ENCODE measurements at regions not wholly inside any gene's neighbourhood (a gene's known extent, or its start where the extent isn't known, plus 50 kb on each side); places are given as distances from the start of the nearest gene placed in this dataset.

- no peak for DNase-seq
These were observed 658.2 kb downstream of the STIM2 start for GRCh38 chr4:27518876-27519275.

DNA sequence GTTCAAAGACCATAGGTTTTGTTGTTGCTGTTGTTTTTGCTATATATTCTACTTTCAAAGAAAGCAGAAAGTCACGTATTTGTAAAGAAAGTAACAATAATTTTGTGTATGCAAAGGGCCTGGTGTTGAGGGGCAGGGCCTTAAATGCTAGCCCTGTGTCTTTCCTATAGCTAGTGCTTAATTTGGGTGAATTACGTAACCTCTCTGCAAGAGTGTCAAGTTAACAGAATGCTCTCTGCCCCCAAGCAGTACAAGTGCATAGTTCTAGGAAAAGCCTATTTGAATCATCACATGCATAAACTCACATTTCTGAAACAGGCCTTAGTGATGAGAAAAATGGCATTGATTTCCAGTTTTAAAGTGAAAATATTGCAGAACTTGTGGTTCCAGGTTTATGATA lies 663.6 kb downstream of the STIM2 start:
- no peak for DNase-seq

DNA sequence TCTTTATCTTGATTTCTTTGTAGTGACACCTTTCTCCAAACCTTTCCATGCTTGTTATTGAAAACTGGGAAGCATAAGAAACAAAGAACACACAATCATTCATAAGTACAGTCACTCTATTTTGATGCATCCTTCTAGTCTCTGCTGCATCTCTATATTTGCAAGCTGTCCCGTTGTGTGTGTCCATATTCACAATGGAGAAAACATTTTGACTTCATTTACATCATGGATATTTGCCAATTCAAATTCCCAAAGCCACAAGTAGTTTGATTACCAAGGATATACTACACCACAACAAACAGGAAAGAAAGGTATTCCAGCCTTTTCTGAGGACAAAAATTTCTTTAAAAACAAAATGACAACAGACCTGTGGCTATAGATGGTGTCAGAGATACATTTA lies 673.8 kb downstream of the STIM2 start:
- DNase-seq = no peak

DNA sequence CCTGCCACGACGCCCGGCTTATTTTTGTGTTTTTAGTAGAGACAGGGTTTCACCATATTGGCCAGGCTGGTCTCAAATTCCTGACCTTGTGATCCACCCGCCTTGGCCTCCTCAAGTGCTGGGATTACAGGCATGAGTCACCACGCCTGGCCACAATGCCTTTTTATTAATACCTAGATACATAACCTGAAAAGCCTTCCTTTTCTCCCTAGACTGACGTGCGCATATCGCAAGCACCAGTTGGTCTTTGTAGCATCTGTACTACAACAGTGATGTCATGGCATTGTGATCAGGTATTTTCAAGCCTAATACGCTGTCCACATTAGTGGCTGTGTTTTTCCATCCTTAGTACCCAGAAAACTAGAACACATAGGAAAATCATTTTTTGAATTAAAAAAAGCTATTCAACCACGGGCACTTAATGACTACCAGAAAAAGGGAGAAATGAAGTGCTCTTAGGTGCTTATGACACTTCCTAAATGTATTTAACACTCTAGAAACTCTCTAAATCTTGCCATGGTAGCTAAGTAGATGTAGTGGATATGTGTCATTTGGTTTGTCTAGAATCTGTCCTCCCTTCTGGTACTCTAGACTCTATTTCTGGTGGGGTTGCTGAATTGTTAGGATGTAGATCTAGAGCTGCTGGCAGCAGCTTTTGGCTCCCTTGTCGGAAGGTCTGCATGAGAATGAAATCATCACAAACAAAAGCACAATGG lies 707.8 kb downstream of the STIM2 start:
- no peak for DNase-seq

- DNase-seq = no peak
These were observed 708.3 kb downstream of the STIM2 start for GRCh38 chr4:27568952-27569319.

GRCh38 chr4:27574743-27575142 lies 714.1 kb downstream of the STIM2 start:
- DNase-seq = no peak

DNA sequence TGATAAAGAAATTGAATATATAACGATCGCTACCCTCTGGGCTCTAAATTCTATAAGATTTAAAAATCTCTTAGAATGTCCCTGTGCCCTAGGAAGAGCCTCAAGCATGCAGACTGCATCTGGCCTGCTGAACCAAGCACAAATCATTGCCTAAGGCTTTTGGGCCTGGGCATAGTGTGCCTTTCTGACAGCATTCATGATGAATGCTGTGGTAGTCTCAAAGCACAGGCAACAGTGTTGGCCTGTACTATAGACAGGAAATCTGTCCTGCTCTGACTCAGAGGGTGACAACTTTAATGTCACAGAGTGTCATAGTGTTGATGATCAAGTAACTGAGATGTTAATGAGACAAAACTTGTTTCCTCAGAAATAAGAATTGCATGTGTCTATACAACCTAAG lies 717.3 kb downstream of the STIM2 start:
- no peak for DNase-seq

GRCh38 chr4:27592738-27593137 lies 732.1 kb downstream of the STIM2 start:
- DNase-seq = no peak

DNA sequence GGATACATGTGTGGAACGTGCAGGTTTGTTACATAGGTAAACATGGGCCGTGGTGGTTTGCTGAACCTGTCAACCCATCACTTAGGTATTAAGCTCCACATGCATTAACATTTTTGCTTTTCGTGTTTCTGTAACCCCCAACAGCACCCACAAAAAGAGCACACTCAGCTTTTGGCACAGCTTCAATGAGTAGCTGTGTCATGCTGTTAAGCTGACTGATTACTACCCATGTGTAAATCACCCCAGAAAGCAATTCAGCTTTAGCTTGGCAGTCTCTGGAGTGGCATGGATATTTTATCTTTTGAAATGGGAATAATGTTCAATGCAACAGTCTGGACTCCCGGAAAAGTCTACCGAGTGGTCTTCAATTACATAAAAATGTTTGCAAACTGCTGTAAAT lies 734.3 kb downstream of the STIM2 start:
- DNase-seq = no peak

DNA sequence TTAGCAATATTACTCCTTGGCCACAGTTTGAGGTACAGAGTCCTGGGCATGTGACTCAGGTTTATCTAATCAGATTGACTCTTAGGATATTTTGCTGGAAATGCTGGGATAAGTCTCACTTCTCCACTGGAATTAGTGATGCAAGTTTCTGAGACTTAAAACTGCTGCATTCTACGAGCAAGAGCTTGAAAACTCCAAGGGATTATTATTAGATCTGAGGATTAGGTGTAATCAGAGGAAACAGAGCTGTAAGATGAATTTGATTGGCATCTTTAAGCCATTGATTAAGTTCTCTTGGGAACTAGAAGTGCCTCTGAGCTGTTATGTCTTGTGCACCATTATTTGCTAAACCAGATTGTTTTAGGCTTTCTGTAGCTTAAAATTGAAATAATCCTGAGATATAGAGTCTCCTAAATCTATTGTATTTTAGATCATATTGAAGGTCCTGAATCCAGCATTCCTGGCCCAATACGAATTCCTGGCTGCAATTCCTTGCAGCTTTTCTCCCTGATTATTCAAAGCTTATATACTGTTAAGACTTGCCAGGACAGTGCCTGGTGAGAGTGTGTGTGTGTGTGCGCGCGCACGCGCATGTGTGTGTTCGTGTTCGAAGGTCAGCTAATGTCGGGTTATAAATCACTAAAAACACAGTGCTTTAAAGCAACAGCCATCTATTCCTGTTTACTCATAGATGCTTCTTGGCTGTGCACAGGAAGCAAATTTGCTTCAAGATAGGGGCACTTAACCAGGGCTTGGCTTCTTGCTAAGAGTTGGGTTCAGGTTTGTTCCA lies 735.1 kb downstream of the STIM2 start:
- no peak for DNase-seq

- no peak for DNase-seq
These were observed 741.5 kb downstream of the STIM2 start for GRCh38 chr4:27602172-27602571.

DNA sequence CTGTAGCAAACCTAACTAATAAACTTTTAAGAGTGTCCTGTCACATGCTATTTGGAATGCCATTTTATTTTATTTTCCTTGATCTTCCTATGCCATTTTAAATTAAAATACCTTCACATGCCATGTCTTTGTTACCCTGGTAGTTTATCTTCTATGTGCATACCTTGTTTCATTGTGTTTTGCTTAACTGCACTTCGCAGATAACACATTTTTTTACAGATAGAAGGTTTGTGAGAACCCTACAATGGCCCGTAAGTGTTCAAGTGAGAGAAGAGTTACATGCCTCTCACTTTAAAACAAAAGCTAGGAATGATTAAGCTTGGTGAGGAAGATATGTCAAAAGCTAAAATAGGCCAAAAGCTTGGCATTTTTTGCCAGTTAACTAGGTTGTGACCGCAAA lies 744.1 kb downstream of the STIM2 start:
- DNase-seq = no peak

DNA sequence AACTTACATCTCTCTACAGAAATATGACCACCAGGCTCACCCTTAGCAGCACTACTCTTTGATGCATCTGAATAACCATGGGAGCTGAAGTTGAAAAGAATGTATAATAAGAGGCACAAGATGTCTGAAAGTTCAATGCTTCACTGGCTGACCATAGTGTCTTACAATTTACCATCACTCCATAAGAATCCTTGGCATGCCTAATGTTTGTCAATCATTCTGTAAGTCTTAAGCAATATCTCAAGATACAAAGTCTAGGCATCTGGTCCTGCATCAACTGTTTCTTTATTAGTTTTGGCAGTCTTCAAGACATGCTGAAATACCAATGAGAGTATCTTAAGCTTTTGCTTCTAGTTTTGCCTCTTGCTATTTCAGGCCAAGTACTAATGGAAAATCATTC lies 755.5 kb downstream of the STIM2 start:
- peak; percentile 5 for DNase-seq

DNA sequence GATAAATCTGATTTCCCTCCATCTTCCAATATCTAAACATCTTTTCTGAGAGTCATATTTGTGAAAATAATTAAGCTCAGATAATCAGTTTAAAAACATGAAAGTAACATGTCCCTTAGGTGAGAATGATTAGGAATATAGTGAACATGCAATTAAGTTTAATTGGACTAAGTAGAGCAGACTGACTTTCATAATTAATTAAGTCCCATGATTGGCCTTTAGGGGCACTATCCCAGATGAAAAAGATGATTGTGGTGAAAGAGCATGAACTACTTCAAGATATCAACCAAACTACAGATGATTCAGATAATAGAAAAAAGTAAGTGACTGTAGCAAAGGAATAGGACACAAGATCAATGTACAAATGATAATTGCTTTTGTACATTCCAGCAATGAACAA lies 758.8 kb downstream of the STIM2 start:
- no peak for DNase-seq

- DNase-seq = no peak
These were observed 760.2 kb downstream of the STIM2 start for GRCh38 chr4:27620886-27621285.

DNA sequence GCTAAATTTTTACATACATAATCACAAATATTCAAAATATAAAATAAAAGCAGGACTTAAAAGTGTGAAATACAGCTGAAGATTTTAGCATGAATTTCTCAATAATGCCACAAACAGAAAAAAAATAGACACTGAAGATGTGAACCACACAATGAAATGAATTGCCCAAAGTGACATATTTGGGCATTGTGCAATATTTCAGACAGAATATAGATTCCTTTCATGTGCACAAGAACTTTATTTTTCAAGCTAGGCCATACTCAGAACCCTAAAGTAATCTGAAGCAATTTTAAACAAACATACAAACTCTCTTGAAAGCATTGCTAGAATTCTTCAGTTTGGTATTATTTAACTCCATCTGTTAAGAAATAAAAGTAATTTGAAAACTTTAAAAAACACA lies 764.1 kb downstream of the STIM2 start:
- DNase-seq = no peak

GRCh38 chr4:27628609-27629008 lies 768.0 kb downstream of the STIM2 start:
- no peak for DNase-seq

GRCh38 chr4:27629532-27630225 lies 769.0 kb downstream of the STIM2 start:
- DNase-seq = no peak

DNA sequence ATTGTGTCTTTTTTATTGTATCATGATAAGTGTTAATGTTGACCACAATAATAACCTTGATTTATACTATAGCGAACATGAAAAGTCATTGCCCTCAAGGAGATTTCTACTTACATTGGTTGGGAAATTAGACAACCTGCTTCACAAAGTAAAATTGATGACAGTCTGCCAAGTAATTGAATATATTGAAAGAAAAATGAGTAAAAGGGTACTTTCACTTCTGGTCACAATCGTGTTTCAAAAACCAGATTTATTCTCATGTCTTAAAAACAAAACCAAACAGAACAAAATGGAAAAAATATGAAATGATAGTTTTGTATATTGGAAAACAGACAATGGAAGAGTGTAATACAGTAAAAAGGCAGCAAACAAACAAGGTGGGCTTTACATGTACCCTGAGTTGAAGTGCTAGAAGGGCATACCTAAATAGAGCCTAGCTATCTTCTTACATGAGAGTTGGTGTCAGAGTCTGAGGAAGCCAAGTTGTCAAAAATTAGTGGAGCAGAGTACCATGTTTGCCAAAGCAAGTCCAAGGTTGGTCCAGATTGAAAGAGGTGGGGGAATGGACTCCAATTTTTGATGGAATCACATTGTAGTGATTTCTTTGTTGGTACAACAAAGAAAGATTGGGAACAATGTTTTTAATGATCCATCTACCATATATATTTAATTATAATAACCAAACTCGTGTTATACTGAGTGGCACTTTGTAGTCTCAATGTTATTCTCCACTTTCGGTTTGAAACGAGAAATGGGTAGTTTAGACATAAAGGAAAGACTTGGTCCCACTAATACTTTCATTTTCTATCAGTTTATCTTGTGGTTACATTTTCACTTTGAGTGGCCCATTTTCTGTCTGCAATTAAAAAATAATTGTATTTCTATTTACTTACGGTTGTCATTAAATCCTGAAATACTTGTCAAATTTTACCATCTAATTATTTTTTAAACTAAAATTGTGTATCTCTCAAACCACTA lies 775.6 kb downstream of the STIM2 start:
- DNase-seq = no peak

DNA sequence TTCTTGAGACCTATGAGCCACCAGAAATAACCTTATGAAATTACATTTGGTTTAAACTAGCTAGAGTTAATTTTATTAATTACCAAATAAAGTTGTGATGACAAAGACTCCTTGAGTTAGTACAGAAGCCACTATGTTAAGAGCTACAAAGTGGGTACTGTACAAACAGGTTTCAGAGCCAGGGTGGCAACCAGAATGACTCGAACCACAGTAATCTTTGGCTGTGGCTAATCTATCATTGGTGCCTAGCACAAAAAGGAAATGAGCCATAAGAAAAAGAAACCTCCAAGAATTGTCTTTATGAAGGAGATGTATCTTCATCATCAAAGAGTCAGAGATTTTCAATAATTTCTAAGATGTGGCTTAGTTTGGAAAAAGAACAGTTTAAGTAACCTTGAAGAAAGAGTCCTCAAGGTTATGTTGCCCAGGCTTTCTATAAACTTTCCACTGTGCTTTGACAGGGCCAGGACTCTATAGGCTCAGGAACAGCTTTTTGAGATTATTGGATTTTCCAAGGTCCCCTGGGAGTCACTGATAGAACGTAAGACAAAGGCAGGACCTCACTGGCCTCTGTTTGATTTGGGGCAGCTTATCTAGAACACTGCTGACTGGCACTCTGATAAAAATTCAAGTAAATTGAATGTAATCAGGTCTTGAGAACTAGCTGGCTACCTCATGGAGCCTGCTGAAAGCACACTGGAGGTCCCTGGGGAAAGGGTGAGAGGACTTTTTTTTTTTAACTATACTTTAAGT lies 777.7 kb downstream of the STIM2 start:
- DNase-seq = peak; percentile 18

GRCh38 chr4:27643101-27643500 lies 782.5 kb downstream of the STIM2 start:
- no peak for DNase-seq

GRCh38 chr4:27648416-27648815 lies 787.8 kb downstream of the STIM2 start:
- no peak for DNase-seq
